Fibroblast of lung (primary cell): ENCODE measurements at regions not wholly inside any gene's neighbourhood (a gene's known extent, or its start where the extent isn't known, plus 50 kb on each side); places are given as distances from the start of the nearest gene placed in this dataset.

Experiments
- EZH2 ChIP-seq: IDR thresholded peaks from 2 replicates; pipeline ENCODE4 v1.5.1; 2012; ENCODE audit warnings: low read length, control low read depth, mild to moderate bottlenecking; ENCODE audit errors: missing control alignments
- TF ChIP-seq, protein P1 (sequence below), 2 donors: IDR thresholded peaks in 1 of 2; conservative IDR thresholded peaks in 1 of 2; 1 replicate in 1 of 2; 2 replicates in 1 of 2; pipeline ENCODE4 v1.5.1; 2011 to 2012; ENCODE audit warnings: low read length in 2 of 2, control low read depth in 1 of 2, inconsistent platforms in 1 of 2, low read depth in 1 of 2, mild to moderate bottlenecking in 1 of 2

DNA sequence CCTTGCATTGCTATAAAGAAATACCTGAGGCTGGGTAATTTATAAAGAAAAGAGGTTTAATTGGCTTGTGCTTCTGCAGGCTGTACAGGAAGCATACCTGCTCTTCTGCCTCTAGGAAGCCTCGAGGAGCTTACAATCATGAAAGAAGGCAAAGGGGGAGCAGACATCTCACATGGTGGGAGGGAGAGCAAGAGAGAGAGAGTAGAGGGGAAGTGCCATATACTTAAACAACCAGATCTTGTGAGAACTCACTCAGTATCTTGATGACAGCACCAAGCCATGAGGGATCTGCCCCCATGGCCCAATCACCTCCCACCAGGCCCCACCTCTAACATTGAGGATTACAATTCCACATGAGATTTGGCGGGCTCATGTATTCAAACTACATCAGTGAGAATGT is 79.1 kb upstream of the HECW1 start:
- TF ChIP-seq, protein P1, sequence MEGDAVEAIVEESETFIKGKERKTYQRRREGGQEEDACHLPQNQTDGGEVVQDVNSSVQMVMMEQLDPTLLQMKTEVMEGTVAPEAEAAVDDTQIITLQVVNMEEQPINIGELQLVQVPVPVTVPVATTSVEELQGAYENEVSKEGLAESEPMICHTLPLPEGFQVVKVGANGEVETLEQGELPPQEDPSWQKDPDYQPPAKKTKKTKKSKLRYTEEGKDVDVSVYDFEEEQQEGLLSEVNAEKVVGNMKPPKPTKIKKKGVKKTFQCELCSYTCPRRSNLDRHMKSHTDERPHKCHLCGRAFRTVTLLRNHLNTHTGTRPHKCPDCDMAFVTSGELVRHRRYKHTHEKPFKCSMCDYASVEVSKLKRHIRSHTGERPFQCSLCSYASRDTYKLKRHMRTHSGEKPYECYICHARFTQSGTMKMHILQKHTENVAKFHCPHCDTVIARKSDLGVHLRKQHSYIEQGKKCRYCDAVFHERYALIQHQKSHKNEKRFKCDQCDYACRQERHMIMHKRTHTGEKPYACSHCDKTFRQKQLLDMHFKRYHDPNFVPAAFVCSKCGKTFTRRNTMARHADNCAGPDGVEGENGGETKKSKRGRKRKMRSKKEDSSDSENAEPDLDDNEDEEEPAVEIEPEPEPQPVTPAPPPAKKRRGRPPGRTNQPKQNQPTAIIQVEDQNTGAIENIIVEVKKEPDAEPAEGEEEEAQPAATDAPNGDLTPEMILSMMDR (conservative IDR thresholded peaks at IDR 0.05 in 1 of 2, IDR thresholded peaks at IDR 0.05 in 1 of 2; ENCODE audit: low read depth in 1 of 2, low read length in 2 of 2), result no peak
- no peak for TF ChIP-seq EZH2
